ENCODE measurements at regions not wholly inside any gene's neighbourhood (a gene's known extent, or its start where the extent isn't known, plus 50 kb on each side); places are given as distances from the start of the nearest gene placed in this dataset.

GRCh38 chr12:58819985-58820384, 100.3 kb downstream of the LRIG3 start:
- intact Hi-C loops (cut with DNase I): no loop called here
- H3K27me3 ChIP-seq: no peaks in the 10 kb centered on the region
- 82% methylated on average over 1 of the region's 1 CpG for WGBS, 2 donors
- no peaks in the 10 kb centered on the region for H3K9me3 ChIP-seq
- H3K27ac ChIP-seq: no peak overlapping the region
- no peaks in the 10 kb centered on the region for H3K4me1 ChIP-seq
- no peaks in the 10 kb centered on the region for H3K36me3 ChIP-seq
- no peak for TF ChIP-seq POLR2A (IDR thresholded peaks at IDR 0.05)
- TF ChIP-seq CTCF (IDR thresholded peaks at IDR 0.05): no peak
- H3K4me3 ChIP-seq: no peak overlapping the region
- no peak for DNase-seq

Measured in esophagus squamous epithelium (tissue), 5 donors.